Astrocyte of the cerebellum (primary cell): ENCODE measurements at regions not wholly inside any gene's neighbourhood (a gene's known extent, or its start where the extent isn't known, plus 50 kb on each side); places are given as distances from the start of the nearest gene placed in this dataset.

Source experiments
- DNase-seq: peaks from one replicate; pipeline ENCODE4 v3.0.0-alpha.2; 2011; ENCODE audit warnings: low read depth
- H3K4me3 ChIP-seq: 2 replicates; pipeline ENCODE4 v1.5.1; 2011; ENCODE audit warnings: mild to moderate bottlenecking, low read depth, low read length, moderate library complexity
- CTCF ChIP-seq: IDR thresholded peaks from 2 replicates; pipeline ENCODE4 v1.5.1; 2012; ENCODE audit warnings: low read length, low read depth, moderate library complexity, mild to moderate bottlenecking; ENCODE audit errors: missing control alignments
- in situ Hi-C: cut with HindIII; loops from 2 replicates; pipeline ENCODE4 v1.10.0; 2017; ENCODE audit warnings: low sequenced_read_pairs

DNA sequence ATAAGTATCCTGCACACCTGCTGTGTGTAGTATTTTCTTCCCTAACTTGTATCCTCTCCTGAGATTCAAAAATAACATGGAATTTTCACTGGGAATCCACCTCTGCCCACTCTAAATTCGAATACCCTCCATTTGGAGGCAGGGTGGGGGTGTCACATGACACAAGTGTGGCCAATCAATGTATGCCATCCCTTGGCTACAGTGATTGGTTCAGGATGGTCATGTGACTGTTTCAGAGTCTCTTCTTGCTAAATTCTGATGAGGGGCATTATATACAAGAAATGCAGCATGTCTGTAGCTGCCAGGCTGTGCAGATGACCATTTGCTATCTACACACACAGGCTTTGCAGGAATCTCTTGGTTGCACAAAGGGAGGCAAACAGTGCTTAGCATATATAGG is 86.8 kb upstream of the TMEM132C start:
- in situ Hi-C loops, result no loop called here
- TF ChIP-seq CTCF, result no peak
- H3K4me3 ChIP-seq, result no peak overlapping the region
- no peak for DNase-seq

DNA sequence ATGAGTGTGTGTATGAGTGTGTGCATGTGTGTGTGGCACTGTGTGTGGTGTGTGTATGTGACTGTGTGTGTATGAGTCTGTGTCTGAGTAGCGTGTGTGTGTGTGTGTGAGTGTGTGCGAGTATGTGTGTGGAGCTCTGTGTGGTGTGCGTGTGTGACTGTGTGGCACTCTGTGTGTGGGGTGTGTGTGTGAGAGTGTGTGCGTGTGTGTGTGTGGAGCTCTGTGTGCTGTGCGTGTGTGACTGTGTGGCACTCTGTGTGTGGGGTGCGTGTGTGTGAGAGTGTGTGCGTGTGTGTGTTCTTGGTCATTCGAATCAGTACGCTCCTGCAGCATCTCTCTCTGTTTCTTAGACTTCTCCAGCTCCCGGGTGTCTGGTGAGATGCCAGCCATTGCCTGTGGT is 76.9 kb upstream of the TMEM132C start:
- no peak for DNase-seq
- H3K4me3 ChIP-seq, result no peak overlapping the region
- in situ Hi-C loops, result no loop called here
- TF ChIP-seq CTCF, result no peak

DNA sequence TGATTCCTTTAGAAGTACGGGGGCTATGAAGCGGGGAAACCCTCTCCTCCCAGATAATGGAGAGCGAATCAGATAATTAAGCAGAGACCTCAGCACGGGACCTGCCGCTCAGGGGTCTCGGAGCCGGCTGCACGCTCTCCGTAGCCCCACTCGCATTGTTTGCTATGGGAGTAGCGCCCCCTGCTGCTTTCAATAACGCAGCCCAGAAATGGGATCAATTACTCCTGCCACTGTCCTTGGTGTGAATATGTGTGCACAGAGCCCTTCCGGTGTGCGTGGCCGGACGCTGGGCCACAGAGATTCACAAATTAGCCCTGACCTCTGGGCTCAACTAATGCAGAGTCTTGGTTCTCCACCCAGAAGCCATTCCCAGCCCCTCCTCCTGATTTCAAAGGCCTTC is 76.4 kb upstream of the TMEM132C start:
- H3K4me3 ChIP-seq, result no peak overlapping the region
- no peak for DNase-seq
- in situ Hi-C loops, result no loop called here
- peak; percentile 4 for TF ChIP-seq CTCF

DNA sequence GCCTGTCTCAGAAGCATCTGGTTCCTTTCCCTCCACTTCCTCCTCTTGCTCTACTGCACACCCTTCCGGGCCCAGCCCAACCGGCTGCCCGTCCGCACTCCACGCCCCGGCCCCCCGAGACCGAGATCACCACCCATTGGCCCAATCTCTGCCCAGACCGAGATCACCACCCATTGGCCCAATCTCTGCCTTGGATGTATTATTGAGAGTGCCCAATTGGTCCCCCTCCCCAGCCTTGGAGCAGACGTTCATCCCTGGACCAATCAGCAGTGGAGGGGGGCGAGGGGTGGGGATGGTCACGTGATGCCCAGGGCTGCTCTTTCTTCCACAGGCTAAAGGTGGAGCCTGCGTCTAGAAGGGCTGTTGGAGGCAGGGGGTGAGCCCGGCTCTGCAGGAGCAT is 75.6 kb upstream of the TMEM132C start:
- DNase-seq, result no peak
- in situ Hi-C loops, result no loop called here
- TF ChIP-seq CTCF, result no peak
- H3K4me3 ChIP-seq, result no peak overlapping the region

DNA sequence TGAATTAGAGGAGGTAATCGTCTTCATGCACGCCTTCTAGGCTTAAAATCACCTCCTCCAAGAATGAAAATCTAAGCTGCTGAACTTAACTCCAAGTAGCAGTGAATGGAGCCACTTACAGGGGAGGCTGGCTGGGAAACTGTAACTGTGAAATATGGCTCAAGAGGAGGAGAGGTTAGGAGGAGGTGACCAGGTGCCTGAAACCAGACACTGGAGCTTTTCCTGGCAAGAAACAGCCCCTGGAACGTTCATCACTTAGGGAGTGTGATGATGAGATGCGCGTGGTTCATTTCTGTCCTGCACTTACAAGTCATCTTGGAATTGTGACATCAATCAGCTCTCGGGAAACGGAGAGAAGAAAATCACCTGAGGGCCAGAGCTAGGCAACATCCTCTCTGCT is 62.3 kb upstream of the TMEM132C start:
- in situ Hi-C loops, result no loop called here
- DNase-seq, result no peak
- TF ChIP-seq CTCF, result no peak
- no peak overlapping the region for H3K4me3 ChIP-seq

DNA sequence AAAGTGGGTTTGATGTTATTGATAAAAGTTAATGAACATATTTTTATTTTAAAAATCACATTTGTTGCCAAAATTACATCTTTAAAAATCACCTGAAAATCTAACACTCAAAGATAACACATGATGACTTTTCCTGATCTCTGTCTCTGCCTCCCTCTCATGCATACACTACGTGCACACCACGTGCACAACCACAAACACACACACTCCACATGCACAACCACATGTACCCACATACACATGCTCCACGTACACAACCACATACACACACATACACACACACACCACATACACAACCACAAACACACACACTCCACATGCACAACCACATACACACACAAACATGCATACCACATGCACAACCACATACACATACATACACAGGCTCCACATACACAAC is 61.8 kb upstream of the TMEM132C start:
- in situ Hi-C loops, result no loop called here
- DNase-seq, result no peak
- TF ChIP-seq CTCF, result no peak
- H3K4me3 ChIP-seq, result no peak overlapping the region

DNA sequence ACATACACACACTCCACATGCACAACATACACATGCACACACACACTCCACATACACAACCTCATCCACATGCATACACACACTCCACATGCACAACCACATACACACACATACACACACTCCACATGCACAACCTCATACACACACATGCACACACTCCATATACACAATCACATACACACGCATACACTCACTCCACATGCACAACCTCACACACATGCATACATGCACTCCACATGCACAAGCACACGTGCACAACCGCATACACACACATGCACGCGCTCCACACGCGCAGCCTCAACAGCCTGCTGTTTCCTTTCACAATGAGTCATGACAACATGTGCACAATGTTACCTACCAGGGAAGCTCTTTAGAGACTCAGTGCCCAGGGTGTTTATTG is 61.2 kb upstream of the TMEM132C start:
- TF ChIP-seq CTCF, result no peak
- in situ Hi-C loops, result no loop called here
- H3K4me3 ChIP-seq, result no peak overlapping the region
- DNase-seq, result no peak
